Activated naive CD4-positive, alpha-beta T cell treated with anti-CD3 and anti-CD28 coated beads, Interleukin-2, amount 10 ng/mL, durations not matched to agents 7 days and 5 days (primary cell): ENCODE measurements at regions not wholly inside any gene's neighbourhood (a gene's known extent, or its start where the extent isn't known, plus 50 kb on each side); places are given as distances from the start of the nearest gene placed in this dataset.

Source experiments
- CTCF ChIA-PET: fragments of 350-600 bp; sonication (Branson Sonifier 250); formaldehyde crosslinking; loops from one replicate; lab custom pipeline; 2021; ENCODE audit warnings: antibody characterized with exemption; lab: Charles Lee
- DNase-seq: peaks from one replicate; pipeline ENCODE4 v3.0.0-alpha.2; 2020
- H3K27ac Mint-ChIP-seq: one replicate; pipeline ENCODE4 v1.8.0; 2021; ENCODE audit warnings: mild to moderate bottlenecking, moderate library complexity, mixed read lengths
- H3K27me3 Mint-ChIP-seq: one replicate; pipeline ENCODE4 v1.8.0; 2021; ENCODE audit warnings: mild to moderate bottlenecking, mixed read lengths
- H3K36me3 Mint-ChIP-seq: one replicate; pipeline ENCODE4 v1.8.0; 2021; ENCODE audit warnings: mixed read lengths
- H3K4me1 Mint-ChIP-seq: one replicate; pipeline ENCODE4 v1.8.0; 2021; ENCODE audit warnings: mixed read lengths
- H3K4me3 Mint-ChIP-seq: one replicate; pipeline ENCODE4 v1.8.0; 2021; ENCODE audit warnings: mild to moderate bottlenecking, moderate library complexity, mixed read lengths
- H3K9me3 Mint-ChIP-seq: one replicate; pipeline ENCODE4 v1.8.0; 2021; ENCODE audit warnings: mixed read lengths

DNA sequence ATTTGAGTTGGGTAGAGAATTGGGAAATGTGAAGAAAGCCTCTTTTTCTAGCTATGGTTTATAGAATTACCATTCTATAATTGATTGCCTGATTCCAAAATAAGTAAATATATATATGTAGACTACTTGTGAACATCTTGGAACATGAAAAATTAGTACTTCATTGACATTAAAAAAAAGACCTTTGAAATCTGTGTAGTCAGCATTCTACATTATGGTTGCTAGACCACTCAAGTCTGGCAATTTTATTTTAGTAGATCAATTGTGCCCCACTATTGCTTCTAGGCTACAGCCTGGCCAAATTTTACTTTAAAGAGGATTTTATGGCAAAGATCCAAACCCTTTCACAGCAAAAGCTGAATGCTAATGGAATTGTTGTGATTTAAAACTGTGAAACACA is 279.8 kb downstream of the IKZF2 start:
- no peak overlapping the region for H3K4me3 Mint-ChIP-seq
- peaks cover 3% of the 10 kb centered on the region for H3K36me3 Mint-ChIP-seq
- H3K4me1 Mint-ChIP-seq = peaks cover 6% of the 10 kb centered on the region
- CTCF ChIA-PET = interaction anchor here (0.6 kb wide), 1 partner anchor 71 kb away, joined by 4 read pairs; no protein-coding TSS in a partner anchor
- H3K27ac Mint-ChIP-seq = no peak overlapping the region
- DNase-seq = no peak
- no peaks in the 10 kb centered on the region for H3K27me3 Mint-ChIP-seq
- no peaks in the 10 kb centered on the region for H3K9me3 Mint-ChIP-seq

GRCh38 chr2:212864186-212864585 is 287.2 kb downstream of the IKZF2 start:
- no peak for DNase-seq
- Mint-ChIP-seq H3K4me1 (no peaks in the 10 kb centered on the region), H3K9me3 (peaks cover 32% of the 10 kb centered on the region), H3K36me3 (no peaks in the 10 kb centered on the region), H3K27ac (no peak overlapping the region), H3K27me3 (no peaks in the 10 kb centered on the region), H3K4me3 (no peak overlapping the region)
- CTCF ChIA-PET = interaction anchor here (0.6 to 3.0 kb wide), 3 partner anchors 260 to 288 kb away, joined by 5 to 18 read pairs (median 6); partner anchors contain the start of gene IKZF2

DNA sequence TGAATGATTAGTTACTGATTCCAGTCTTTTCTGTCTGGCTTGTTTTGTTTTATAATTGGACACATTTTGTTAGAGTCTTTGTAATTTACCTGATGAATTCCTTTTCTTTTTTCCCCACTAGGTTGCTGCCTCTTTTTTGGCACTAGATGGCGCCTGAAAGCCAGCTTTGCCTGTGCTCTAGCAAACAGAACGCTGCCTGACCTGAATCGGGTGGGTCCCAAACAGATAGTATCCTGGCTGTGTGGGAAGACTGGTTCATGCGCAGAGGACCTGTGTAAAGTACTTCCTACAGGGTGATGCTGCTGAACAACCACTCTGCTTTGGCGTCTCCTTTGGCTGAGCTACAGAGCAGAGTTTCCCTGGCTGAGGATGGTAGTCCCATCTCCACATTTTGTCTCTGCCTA is 288.2 kb downstream of the IKZF2 start:
- Mint-ChIP-seq H3K36me3 (no peaks in the 10 kb centered on the region), H3K9me3 (peaks cover 39% of the 10 kb centered on the region), H3K27ac (no peak overlapping the region), H3K4me3 (no peak overlapping the region), H3K27me3 (no peaks in the 10 kb centered on the region), H3K4me1 (no peaks in the 10 kb centered on the region)
- CTCF ChIA-PET = interaction anchor here (1.6 to 3.0 kb wide), 2 partner anchors 286 to 289 kb away, joined by 6 to 18 read pairs; partner anchors contain the start of gene IKZF2
- DNase-seq = peak; percentile 24

GRCh38 chr2:212858496-212858895 is 292.9 kb downstream of the IKZF2 start:
- CTCF ChIA-PET = no interaction called here

GRCh38 chr2:212854771-212855170 is 296.6 kb downstream of the IKZF2 start:
- Mint-ChIP-seq H3K4me3 (no peak overlapping the region), H3K4me1 (no peaks in the 10 kb centered on the region), H3K9me3 (peaks cover 12% of the 10 kb centered on the region), H3K36me3 (no peaks in the 10 kb centered on the region), H3K27ac (no peak overlapping the region), H3K27me3 (no peaks in the 10 kb centered on the region)
- CTCF ChIA-PET = no interaction called here
- no peak for DNase-seq

More at GRCh38 chr2:212858496-212858895, 292.9 kb downstream of the IKZF2 start:
- no peak overlapping the region for H3K27ac Mint-ChIP-seq
- DNase-seq = no peak
- no peak overlapping the region for H3K4me3 Mint-ChIP-seq
- H3K36me3 Mint-ChIP-seq = no peaks in the 10 kb centered on the region
- H3K27me3 Mint-ChIP-seq = no peaks in the 10 kb centered on the region
- no peaks in the 10 kb centered on the region for H3K4me1 Mint-ChIP-seq
- H3K9me3 Mint-ChIP-seq = peaks cover 30% of the 10 kb centered on the region

- no peaks in the 10 kb centered on the region for H3K4me1 Mint-ChIP-seq
- DNase-seq = no peak
- peaks cover 6% of the 10 kb centered on the region for H3K9me3 Mint-ChIP-seq
- no peak overlapping the region for H3K4me3 Mint-ChIP-seq
- no peak overlapping the region for H3K27ac Mint-ChIP-seq
- H3K36me3 Mint-ChIP-seq = no peaks in the 10 kb centered on the region
- CTCF ChIA-PET = no interaction called here
- H3K27me3 Mint-ChIP-seq = no peaks in the 10 kb centered on the region
Observed at GRCh38 chr2:212854116-212854515, 297.3 kb downstream of the IKZF2 start.

- H3K9me3 Mint-ChIP-seq = no peaks in the 10 kb centered on the region
- no peak overlapping the region for H3K27ac Mint-ChIP-seq
- CTCF ChIA-PET = no interaction called here
- no peak for DNase-seq
- no peak overlapping the region for H3K4me3 Mint-ChIP-seq
- no peaks in the 10 kb centered on the region for H3K36me3 Mint-ChIP-seq
- peaks cover 4% of the 10 kb centered on the region for H3K4me1 Mint-ChIP-seq
- no peaks in the 10 kb centered on the region for H3K27me3 Mint-ChIP-seq
Observed at GRCh38 chr2:212845941-212846340, 305.5 kb downstream of the IKZF2 start.

GRCh38 chr2:212843409-212844199 is 305.0 kb upstream of the ERBB4 start:
- no peak for DNase-seq
- no peaks in the 10 kb centered on the region for H3K9me3 Mint-ChIP-seq
- no peak overlapping the region for H3K27ac Mint-ChIP-seq
- no peaks in the 10 kb centered on the region for H3K27me3 Mint-ChIP-seq
- H3K4me1 Mint-ChIP-seq = peaks cover 4% of the 10 kb centered on the region
- CTCF ChIA-PET = no interaction called here
- no peaks in the 10 kb centered on the region for H3K36me3 Mint-ChIP-seq
- no peak overlapping the region for H3K4me3 Mint-ChIP-seq

- no peak for DNase-seq
- H3K4me1 Mint-ChIP-seq = peaks cover 4% of the 10 kb centered on the region
- CTCF ChIA-PET = no interaction called here
- no peaks in the 10 kb centered on the region for H3K36me3 Mint-ChIP-seq
- H3K27me3 Mint-ChIP-seq = no peaks in the 10 kb centered on the region
- H3K4me3 Mint-ChIP-seq = no peak overlapping the region
- H3K27ac Mint-ChIP-seq = no peak overlapping the region
- H3K9me3 Mint-ChIP-seq = no peaks in the 10 kb centered on the region
Observed at GRCh38 chr2:212842544-212843185, 304.1 kb upstream of the ERBB4 start.

- H3K36me3 Mint-ChIP-seq = no peaks in the 10 kb centered on the region
- no peak for DNase-seq
- peaks cover 4% of the 10 kb centered on the region for H3K4me1 Mint-ChIP-seq
- no peak overlapping the region for H3K4me3 Mint-ChIP-seq
- H3K9me3 Mint-ChIP-seq = no peaks in the 10 kb centered on the region
- H3K27ac Mint-ChIP-seq = no peak overlapping the region
- H3K27me3 Mint-ChIP-seq = no peaks in the 10 kb centered on the region
- CTCF ChIA-PET = no interaction called here
Observed at GRCh38 chr2:212841460-212841859, 302.9 kb upstream of the ERBB4 start.

GRCh38 chr2:212832211-212833195 is 293.9 kb upstream of the ERBB4 start:
- DNase-seq = no peak
- H3K4me1 Mint-ChIP-seq = no peaks in the 10 kb centered on the region
- CTCF ChIA-PET = no interaction called here
- H3K4me3 Mint-ChIP-seq = no peak overlapping the region
- no peak overlapping the region for H3K27ac Mint-ChIP-seq
- no peaks in the 10 kb centered on the region for H3K27me3 Mint-ChIP-seq
- H3K9me3 Mint-ChIP-seq = peaks cover 7% of the 10 kb centered on the region
- H3K36me3 Mint-ChIP-seq = no peaks in the 10 kb centered on the region

- H3K27ac Mint-ChIP-seq = no peak overlapping the region
- H3K4me1 Mint-ChIP-seq = no peaks in the 10 kb centered on the region
- CTCF ChIA-PET = no interaction called here
- no peak overlapping the region for H3K4me3 Mint-ChIP-seq
- H3K9me3 Mint-ChIP-seq = peaks cover 7% of the 10 kb centered on the region
- DNase-seq = no peak
- no peaks in the 10 kb centered on the region for H3K36me3 Mint-ChIP-seq
- no peaks in the 10 kb centered on the region for H3K27me3 Mint-ChIP-seq
Observed at GRCh38 chr2:212831671-212832199, 293.1 kb upstream of the ERBB4 start.

DNA sequence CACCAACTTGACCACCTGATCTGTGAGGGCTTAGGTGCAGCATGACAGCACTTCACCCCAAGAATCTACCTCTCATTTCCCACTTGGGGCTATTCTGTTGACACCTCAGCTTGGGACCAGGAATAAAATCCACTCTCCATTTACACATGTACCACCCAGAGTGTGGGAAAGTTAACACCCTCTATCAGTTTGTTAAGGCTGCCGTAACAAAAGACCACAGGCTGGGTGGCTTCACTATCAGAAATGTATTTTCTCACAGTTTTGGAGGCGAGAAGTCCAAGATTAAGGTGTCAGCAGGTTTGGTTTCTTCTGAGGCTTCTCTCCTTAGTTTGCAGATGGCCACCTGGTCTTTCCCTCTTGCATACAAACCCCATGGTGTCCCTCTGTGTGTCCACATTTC is 277.7 kb upstream of the ERBB4 start:
- CTCF ChIA-PET = no interaction called here
- H3K9me3 Mint-ChIP-seq = no peaks in the 10 kb centered on the region
- no peaks in the 10 kb centered on the region for H3K36me3 Mint-ChIP-seq
- no peaks in the 10 kb centered on the region for H3K27me3 Mint-ChIP-seq
- H3K4me3 Mint-ChIP-seq = no peak overlapping the region
- no peak overlapping the region for H3K27ac Mint-ChIP-seq
- no peak for DNase-seq
- H3K4me1 Mint-ChIP-seq = peaks cover 3% of the 10 kb centered on the region

DNA sequence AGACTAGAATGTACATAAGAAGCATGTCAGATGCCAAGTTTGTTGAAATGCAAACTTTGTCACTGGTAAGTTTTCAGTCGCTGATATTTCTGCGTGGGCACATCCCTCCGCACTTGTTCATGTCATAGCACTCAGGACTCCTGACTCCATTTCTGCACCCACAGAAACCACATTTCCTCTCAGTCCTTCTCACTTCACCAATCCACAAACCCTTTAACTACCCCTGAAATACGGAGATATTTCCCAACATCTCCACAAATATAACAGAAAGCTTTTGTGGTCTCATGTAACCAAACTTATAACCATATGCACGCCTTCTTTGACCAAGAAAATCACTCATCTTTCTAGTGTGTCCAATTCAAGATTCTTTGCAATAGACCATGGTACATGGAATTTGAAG is 276.9 kb upstream of the ERBB4 start:
- peaks cover 3% of the 10 kb centered on the region for H3K4me1 Mint-ChIP-seq
- CTCF ChIA-PET = no interaction called here
- no peaks in the 10 kb centered on the region for H3K36me3 Mint-ChIP-seq
- H3K4me3 Mint-ChIP-seq = no peak overlapping the region
- H3K9me3 Mint-ChIP-seq = no peaks in the 10 kb centered on the region
- DNase-seq = no peak
- H3K27ac Mint-ChIP-seq = no peak overlapping the region
- no peaks in the 10 kb centered on the region for H3K27me3 Mint-ChIP-seq
